DMS153 treated with DMSO at 0.1 percent for 48 hours (cell line): ENCODE measurements at regions not wholly inside any gene's neighbourhood (a gene's known extent, or its start where the extent isn't known, plus 50 kb on each side); places are given as distances from the start of the nearest gene placed in this dataset.
"Not testable (repeated sequence)": the region's sequence is repeated elsewhere in the genome, so short reads cannot be mapped to it uniquely, and the experiment has no call there.

ENCODE experiments used
- DNase-seq: peaks from one replicate; lab custom pipeline; 2025; ENCODE audit not compliant: unreplicated experiment; lab: John Stamatoyannopoulos, UW

DNA sequence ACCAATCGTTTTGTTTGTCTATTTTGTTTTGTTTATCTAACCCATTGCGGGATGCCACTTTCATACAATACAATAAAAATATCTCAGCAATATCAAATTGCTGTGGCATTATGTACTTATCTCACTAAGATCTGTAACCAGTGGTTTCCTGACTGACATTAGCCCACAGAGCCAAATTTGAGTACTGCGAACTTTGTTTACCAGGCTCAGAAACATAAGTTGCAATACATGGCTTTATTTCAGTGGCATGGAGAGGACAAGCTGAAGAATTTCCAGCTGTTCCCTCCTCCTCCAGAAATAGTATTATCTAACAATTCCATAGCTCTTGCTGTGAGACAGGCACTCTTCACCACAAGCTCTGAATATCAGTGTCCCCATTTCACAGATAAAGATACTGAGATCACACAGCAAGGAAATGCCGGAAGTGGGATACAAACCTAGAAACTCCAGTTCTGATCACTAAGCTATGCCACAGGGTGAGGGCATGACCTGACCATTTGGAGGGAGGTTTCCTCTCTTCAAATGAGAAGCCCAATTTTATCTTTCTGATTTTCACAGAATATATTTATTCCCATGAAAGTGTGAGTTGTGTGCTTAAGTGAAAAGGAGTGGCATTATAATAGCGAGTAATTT is 469.9 kb upstream of the CBLB start:
- no peak for DNase-seq

GRCh38 chr3:106339551-106339950 is 470.7 kb upstream of the CBLB start:
- no peak for DNase-seq

DNA sequence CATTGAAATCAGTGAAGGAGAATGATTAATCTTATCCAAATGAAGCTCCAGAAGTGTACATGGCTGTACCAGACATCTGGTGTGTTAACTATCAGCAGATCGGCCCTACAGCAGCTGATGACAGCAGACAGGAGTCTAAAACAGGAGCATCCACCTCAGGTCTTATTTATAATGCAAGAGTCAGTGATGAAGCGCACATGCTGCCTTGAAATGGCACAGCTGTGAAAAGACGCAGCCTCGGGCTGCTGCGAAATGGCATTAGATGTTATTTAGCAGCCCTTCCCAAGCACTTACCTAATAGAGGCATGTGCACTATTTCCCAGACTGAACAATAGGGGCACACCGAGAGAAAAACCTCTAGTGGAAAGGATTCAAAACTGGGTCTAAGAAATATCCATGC is 472.3 kb upstream of the CBLB start:
- no peak for DNase-seq

DNA sequence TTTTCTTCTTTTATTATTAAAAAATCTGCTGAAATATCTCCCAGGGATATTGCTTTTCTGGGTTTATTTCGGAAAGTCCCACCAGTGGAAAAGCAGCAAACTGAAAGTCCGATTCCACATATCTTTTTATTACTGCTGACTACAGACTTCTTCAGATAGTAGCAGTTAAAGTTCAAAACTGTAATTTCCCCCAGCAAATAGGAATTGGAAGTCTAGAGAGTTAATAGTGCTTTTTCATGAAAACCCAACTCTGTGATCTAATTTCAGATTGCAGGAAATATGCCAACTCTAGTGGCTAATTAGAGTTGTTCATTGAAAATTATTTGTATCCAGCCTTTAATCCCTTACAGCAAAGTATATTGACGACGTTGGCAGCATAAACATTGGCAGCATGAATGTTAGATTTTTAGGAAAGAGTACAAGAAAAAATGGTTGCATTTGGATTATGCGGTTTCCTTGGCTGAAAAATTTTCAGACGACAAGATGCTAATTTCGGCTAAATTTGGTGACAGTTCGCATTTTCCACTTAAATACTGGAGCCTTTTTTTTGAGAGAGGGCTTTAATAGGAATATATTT is 472.9 kb upstream of the CBLB start:
- DNase-seq = no peak

- no peak for DNase-seq
Measured at GRCh38 chr3:106342386-106342785, 473.6 kb upstream of the CBLB start.

GRCh38 chr3:106343811-106344210 is 475.0 kb upstream of the CBLB start:
- DNase-seq = no peak

GRCh38 chr3:106345353-106346027 is 476.7 kb upstream of the CBLB start:
- DNase-seq = no peak

DNA sequence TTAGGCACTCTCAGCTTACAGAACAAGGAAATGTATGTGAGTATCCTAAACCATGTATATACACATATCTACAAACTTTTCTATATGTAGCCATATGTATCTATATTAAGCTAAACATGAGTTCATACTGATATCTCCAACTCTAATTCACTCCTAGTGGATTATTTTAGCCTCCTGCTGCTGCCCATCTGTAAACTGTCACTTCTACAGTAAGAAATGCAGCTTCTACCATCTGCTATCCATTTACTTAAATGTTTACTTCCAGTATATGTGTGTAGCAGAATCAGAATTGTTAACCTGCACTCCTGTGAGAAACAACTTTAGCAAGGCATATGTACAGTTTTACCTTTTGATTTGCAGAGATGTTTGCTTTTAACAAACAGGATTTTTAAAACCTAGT is 478.5 kb upstream of the CBLB start:
- no peak for DNase-seq

- DNase-seq = no peak
Measured at GRCh38 chr3:106348139-106348690, 479.4 kb upstream of the CBLB start.

GRCh38 chr3:106349191-106349881 is 480.5 kb upstream of the CBLB start:
- DNase-seq = no peak

DNA sequence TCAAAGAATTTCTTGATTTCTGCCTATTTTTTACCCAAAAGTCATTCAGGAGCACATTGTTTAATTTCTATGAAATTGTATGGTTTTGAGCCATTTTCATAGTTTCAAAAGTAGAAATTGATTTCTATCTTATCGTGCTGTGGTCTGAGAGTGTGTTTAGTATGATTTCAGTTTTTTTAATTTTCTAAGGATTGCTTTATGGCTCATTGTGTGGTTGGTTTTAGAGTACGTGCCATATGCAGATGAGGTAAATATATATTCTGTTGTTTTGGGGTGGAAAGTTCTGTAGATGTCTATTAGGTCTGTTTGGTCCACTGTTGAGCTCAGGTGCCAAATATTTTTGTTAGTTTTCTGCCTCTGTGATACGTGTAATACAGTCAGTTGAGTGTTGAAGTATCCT is 487.1 kb upstream of the CBLB start:
- DNase-seq = no peak

DNA sequence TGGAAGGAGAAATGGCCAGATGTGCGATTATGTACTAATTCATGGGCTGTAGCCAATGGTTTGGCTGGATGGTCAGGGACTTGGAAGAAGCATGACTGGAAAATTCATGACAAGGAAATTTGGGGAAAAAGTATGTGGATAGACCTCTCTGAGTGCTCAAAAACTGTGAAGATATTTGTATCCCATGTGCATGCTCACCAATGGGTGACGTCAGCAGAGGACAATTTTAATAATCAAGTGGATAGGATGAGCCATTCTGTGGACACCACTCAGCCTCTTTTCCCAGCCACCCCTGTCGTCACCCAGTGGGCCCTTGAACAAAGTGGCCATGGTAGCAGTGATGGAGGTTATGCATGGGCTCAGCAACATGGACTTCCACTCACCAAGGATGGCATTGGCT is 490.9 kb upstream of the CBLB start:
- no peak for DNase-seq

DNA sequence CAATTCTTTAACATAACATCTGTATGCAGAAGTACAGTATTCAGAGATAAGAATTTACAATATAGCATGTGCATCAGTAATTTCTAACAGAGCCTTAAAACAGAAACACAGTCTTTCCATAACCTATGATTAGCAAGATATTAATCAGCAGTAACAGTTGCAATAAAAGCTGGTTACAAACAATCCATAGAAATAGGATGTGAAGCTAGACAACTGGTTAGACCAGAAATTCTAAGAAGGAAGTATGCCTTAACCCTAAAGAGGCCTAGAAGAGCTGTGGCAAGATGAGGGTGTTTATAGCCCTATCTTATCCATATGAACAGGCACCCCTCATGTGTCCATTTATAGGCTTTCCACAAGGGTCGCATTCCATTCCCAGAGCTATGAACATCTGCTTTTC is 492.1 kb upstream of the CBLB start:
- not testable (repeated sequence) for DNase-seq

DNA sequence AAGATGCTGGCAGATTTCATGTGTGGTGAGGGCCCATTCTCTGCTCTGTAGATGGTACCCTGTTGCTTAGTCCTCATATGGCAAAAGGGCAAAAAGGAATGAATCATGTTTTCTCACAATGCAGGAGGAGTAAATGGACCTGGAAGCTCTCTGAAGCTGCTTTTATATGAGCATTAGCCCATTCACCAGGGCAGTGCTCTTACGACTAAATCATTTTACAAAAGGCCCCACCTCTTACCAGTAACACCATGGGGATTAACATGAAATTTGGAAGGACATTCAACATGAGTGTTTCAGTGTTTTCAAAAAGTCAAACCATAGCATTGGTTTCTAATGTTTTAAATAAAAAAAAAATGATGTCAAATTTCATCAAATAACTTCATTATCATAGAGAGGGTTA is 495.7 kb upstream of the CBLB start:
- DNase-seq = no peak

- no peak for DNase-seq
Measured at GRCh38 chr3:106365061-106365691, 496.4 kb upstream of the CBLB start.

GRCh38 chr3:106366352-106366751 is 497.5 kb upstream of the CBLB start:
- no peak for DNase-seq

- no peak for DNase-seq
Measured at GRCh38 chr3:106367496-106367895, 498.7 kb upstream of the CBLB start.

- DNase-seq = no peak
Measured at GRCh38 chr3:106371221-106371970, 502.6 kb upstream of the CBLB start.

GRCh38 chr3:106371971-106372805 is 503.4 kb upstream of the CBLB start:
- no peak for DNase-seq

GRCh38 chr3:106372806-106373190 is 504.0 kb upstream of the CBLB start:
- DNase-seq = no peak
